ENCODE measurements at regions not wholly inside any gene's neighbourhood (a gene's known extent, or its start where the extent isn't known, plus 50 kb on each side); places are given as distances from the start of the nearest gene placed in this dataset.

GRCh38 chr6:81307651-81308214 lies 444.7 kb downstream of the TENT5A start:
- TF ChIP-seq CTCF (IDR thresholded peaks at IDR 0.05 in 4 of 5, conservative IDR thresholded peaks at IDR 0.05 in 1 of 5): no peak
- TF ChIP-seq POLR2A (IDR thresholded peaks at IDR 0.05): no peak

Measured in gastrocnemius medialis (tissue), 4 donors.